DND-41 (cell line): ENCODE measurements at regions not wholly inside any gene's neighbourhood (a gene's known extent, or its start where the extent isn't known, plus 50 kb on each side); places are given as distances from the start of the nearest gene placed in this dataset.

Source experiments
- CTCF ChIP-seq: IDR thresholded peaks from 2 replicates; pipeline ENCODE4 v1.5.1; 2012; ENCODE audit warnings: borderline replicate concordance, low read length, moderate library complexity, mild to moderate bottlenecking; ENCODE audit not compliant: poor library complexity, severe bottlenecking; ENCODE audit errors: extremely low read depth
- EZH2 ChIP-seq: IDR thresholded peaks from 3 replicates; pipeline ENCODE4 v1.6.1; 2012; ENCODE audit warnings: borderline replicate concordance, low read depth, mild to moderate bottlenecking, moderate library complexity, low read length, inconsistent platforms; ENCODE audit not compliant: severe bottlenecking

DNA sequence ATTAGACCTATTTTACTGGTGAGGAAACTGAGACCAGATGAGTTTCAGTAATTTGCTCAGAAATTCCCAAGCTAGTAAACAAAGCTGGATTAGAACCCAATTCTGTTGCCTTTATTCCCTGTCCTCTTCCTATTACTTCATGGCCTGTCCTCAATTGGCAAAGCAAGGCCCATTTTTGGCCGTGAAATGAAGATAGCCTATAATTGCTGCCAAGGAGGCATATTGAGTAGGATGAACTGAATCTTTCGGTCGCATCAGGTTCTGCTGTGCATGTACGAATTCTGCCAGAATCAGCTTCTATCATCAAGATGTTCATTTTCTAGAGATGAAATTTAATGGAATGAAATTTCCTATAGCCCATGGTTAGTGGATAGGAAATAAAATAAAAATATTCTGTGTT is 1485.2 kb upstream of the PIK3C3 start:
- TF ChIP-seq EZH2 (no peak), CTCF (no peak)
